Panc1 (cell line): ENCODE measurements at regions not wholly inside any gene's neighbourhood (a gene's known extent, or its start where the extent isn't known, plus 50 kb on each side); places are given as distances from the start of the nearest gene placed in this dataset.

Experiments used
- ATAC-seq: fragments of 200-7000 bp; cut with Tn5 transposase; 2 replicates; pipeline ENCODE4 v1.9.1; 2020; ENCODE audit warnings: mild to moderate bottlenecking, moderate library complexity
- BruUV-seq: library from RNA; stranded (reverse); fragments of 400-500 nt; replicated peaks from 2 replicates; lab custom pipeline; 2021; lab: Mats Ljungman, UMichigan
- CTCF ChIA-PET: fragments of 300-600 bp; sonication (Branson Sonifier 250); formaldehyde crosslinking; loops from one replicate; lab custom pipeline; 2022; ENCODE audit warnings: antibody characterized with exemption; lab: Charles Lee
- POLR2A ChIA-PET: fragments of 300-600 bp; sonication (Branson Sonifier 250); formaldehyde crosslinking; loops from one replicate; lab custom pipeline; 2022; ENCODE audit warnings: antibody characterized with exemption; lab: Charles Lee
- DNase-seq: peaks from one replicate; pipeline ENCODE4 v3.0.0-alpha.2; 2010; ENCODE audit warnings: low read depth, low spot score
- H3K27ac ChIP-seq: 2 replicates; pipeline ENCODE4 v1.5.1; 2011; ENCODE audit warnings: mild to moderate bottlenecking, low read length, inconsistent platforms
- H3K27me3 ChIP-seq: fragments of 200-500 bp; sonication (Bioruptor generic); 2 replicates; pipeline ENCODE4 v1.6.0; 2014; ENCODE audit warnings: low read length, inconsistent platforms; ENCODE audit not compliant: control insufficient read depth, insufficient read depth
- H3K36me3 ChIP-seq: fragments of 200-500 bp; sonication (Bioruptor generic); 2 replicates; pipeline ENCODE4 v1.5.1; 2014; ENCODE audit warnings: inconsistent platforms, mild to moderate bottlenecking, low read length, moderate library complexity; ENCODE audit not compliant: control insufficient read depth, insufficient read depth
- H3K4me1 ChIP-seq: 2 replicates; pipeline ENCODE4 v1.5.1; 2011; ENCODE audit warnings: inconsistent platforms, mild to moderate bottlenecking, low read length, moderate library complexity; ENCODE audit not compliant: control insufficient read depth, insufficient read depth
- H3K4me3 ChIP-seq, 2 experiments: 2 replicates each; pipeline ENCODE4 v1.5.1; 2011 to 2012; ENCODE audit warnings: low read depth in 2 of 2, low read length in 2 of 2, mild to moderate bottlenecking in 2 of 2, inconsistent platforms in 1 of 2, moderate library complexity in 1 of 2
- H3K9me3 ChIP-seq: fragments of 200-500 bp; sonication (Bioruptor generic); 2 replicates; pipeline ENCODE4 v1.5.1; 2014; ENCODE audit warnings: low read depth, mild to moderate bottlenecking, inconsistent platforms, low read length, moderate library complexity; ENCODE audit not compliant: control insufficient read depth, insufficient read depth
- POLR2AphosphoS5 ChIP-seq: IDR thresholded peaks from 2 replicates; pipeline ENCODE4 v1.6.1; 2012; ENCODE audit warnings: mild to moderate bottlenecking, low read depth, low read length, moderate library complexity
- SIN3A ChIP-seq: IDR thresholded peaks from 2 replicates; pipeline ENCODE4 v1.6.1; 2012; ENCODE audit warnings: low read depth, mild to moderate bottlenecking, low read length, moderate library complexity, borderline replicate concordance; ENCODE audit not compliant: insufficient read depth
- TCF7L2 ChIP-seq: IDR thresholded peaks from 2 replicates; pipeline ENCODE4 v1.6.1; 2011; ENCODE audit warnings: mild to moderate bottlenecking, low read depth, low read length, inconsistent platforms
- in situ Hi-C: cut with HindIII; loops from 2 replicates; pipeline ENCODE4 v1.10.0; 2016; ENCODE audit warnings: low sequenced_read_pairs, low pct_unique_long_range_greater_than_20kb
- intact Hi-C: fragments of 100-400 bp; cut with micrococcal nuclease; formaldehyde crosslinking; loops from one replicate; pipeline ENCODE4 v1.10.0; 2022; ENCODE audit not compliant: unreplicated experiment
- TF ChIP-seq, protein P1 (sequence below), 2 experiments: IDR thresholded peaks; 2 replicates each; pipeline ENCODE4 v1.6.1; 2011 to 2012; ENCODE audit warnings: low read depth in 2 of 2, control low read depth in 1 of 2, low read length in 1 of 2, mild to moderate bottlenecking in 1 of 2, moderate library complexity in 1 of 2; ENCODE audit not compliant: insufficient read depth in 1 of 2
- TF ChIP-seq, protein P2 (sequence below): fragments of 450-650 bp; IDR thresholded peaks from 2 replicates; pipeline ENCODE4 v1.5.1; 2017; ENCODE audit warnings: mild to moderate bottlenecking

DNA sequence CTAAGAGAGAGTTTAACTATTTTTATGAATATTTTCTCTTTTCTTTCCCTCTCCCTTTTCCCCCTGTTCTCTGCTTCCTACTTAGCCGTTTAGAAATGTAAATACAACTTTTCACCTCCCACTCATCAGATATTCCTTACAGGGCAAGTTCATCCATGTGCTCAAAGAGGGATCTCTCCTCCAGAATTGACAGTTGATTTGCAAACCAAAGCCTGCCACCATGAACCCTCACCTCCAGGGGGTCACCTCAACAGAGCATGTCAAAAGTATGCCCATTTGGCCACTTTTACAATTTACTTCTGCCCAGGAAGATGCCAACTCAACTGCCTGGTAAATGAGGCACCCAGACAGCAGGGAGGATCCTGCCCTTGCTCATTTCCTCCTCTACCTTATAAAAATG is 149.2 kb upstream of the GYPC start:
- DNase-seq (no peak), ATAC-seq (no peak)
- BruUV-seq, result no TSS peak
- H3K4me3 ChIP-seq, result no peak overlapping the region
- TF ChIP-seq POLR2AphosphoS5 (no peak), SIN3A (no peak), TCF7L2 (no peak)
- POLR2A ChIA-PET, result no interaction called here
- intact Hi-C loops, result no loop called here
- H3K36me3 ChIP-seq, result no peaks in the 10 kb centered on the region
- H3K4me1 ChIP-seq, result no peaks in the 10 kb centered on the region
- H3K9me3 ChIP-seq, result no peaks in the 10 kb centered on the region
- in situ Hi-C loops, result no loop called here
- no peak overlapping the region for H3K27ac ChIP-seq
- CTCF ChIA-PET, result no interaction called here
- no peaks in the 10 kb centered on the region for H3K27me3 ChIP-seq

DNA sequence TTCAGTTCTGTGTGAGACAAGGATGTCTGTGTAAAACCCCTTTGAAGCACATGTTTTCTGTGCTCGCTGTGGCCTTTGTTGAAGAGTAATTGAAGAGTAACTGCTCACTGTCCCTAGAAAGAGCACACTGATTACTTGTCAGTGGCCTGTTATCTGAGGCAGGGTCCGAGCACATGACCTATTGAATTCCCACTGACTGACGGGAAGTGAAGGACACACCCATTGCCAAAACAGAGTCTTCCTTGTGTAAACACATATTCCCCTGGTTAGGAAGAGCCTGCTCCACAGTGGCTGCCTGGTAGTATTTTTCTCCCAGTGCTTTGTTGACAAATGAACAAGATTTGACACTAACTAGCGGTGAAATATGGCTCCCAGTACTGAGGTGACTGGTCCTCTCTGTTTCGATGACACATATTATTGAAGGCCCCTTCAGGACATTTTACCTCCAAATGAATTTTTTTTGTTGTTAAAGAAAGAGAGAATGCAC is 148.5 kb upstream of the GYPC start:
- Histone ChIP-seq H3K9me3 (no peaks in the 10 kb centered on the region), H3K4me1 (no peaks in the 10 kb centered on the region), H3K27ac (no peak overlapping the region), H3K36me3 (no peaks in the 10 kb centered on the region), H3K4me3 (no peak overlapping the region), H3K27me3 (no peaks in the 10 kb centered on the region)
- ChIA-PET POLR2A (no interaction called here), CTCF (no interaction called here)
- intact Hi-C loops, result no loop called here
- ATAC-seq (no peak), DNase-seq (no peak)
- no TSS peak for BruUV-seq
- TF ChIP-seq POLR2AphosphoS5 (no peak), TCF7L2 (no peak), SIN3A (no peak)
- TF ChIP-seq, protein P1, sequence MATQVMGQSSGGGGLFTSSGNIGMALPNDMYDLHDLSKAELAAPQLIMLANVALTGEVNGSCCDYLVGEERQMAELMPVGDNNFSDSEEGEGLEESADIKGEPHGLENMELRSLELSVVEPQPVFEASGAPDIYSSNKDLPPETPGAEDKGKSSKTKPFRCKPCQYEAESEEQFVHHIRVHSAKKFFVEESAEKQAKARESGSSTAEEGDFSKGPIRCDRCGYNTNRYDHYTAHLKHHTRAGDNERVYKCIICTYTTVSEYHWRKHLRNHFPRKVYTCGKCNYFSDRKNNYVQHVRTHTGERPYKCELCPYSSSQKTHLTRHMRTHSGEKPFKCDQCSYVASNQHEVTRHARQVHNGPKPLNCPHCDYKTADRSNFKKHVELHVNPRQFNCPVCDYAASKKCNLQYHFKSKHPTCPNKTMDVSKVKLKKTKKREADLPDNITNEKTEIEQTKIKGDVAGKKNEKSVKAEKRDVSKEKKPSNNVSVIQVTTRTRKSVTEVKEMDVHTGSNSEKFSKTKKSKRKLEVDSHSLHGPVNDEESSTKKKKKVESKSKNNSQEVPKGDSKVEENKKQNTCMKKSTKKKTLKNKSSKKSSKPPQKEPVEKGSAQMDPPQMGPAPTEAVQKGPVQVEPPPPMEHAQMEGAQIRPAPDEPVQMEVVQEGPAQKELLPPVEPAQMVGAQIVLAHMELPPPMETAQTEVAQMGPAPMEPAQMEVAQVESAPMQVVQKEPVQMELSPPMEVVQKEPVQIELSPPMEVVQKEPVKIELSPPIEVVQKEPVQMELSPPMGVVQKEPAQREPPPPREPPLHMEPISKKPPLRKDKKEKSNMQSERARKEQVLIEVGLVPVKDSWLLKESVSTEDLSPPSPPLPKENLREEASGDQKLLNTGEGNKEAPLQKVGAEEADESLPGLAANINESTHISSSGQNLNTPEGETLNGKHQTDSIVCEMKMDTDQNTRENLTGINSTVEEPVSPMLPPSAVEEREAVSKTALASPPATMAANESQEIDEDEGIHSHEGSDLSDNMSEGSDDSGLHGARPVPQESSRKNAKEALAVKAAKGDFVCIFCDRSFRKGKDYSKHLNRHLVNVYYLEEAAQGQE (IDR thresholded peaks at IDR 0.05; ENCODE audit: insufficient read depth in 1 of 2, low read depth in 2 of 2, low read length in 1 of 2), result no peak
- TF ChIP-seq, protein P2, sequence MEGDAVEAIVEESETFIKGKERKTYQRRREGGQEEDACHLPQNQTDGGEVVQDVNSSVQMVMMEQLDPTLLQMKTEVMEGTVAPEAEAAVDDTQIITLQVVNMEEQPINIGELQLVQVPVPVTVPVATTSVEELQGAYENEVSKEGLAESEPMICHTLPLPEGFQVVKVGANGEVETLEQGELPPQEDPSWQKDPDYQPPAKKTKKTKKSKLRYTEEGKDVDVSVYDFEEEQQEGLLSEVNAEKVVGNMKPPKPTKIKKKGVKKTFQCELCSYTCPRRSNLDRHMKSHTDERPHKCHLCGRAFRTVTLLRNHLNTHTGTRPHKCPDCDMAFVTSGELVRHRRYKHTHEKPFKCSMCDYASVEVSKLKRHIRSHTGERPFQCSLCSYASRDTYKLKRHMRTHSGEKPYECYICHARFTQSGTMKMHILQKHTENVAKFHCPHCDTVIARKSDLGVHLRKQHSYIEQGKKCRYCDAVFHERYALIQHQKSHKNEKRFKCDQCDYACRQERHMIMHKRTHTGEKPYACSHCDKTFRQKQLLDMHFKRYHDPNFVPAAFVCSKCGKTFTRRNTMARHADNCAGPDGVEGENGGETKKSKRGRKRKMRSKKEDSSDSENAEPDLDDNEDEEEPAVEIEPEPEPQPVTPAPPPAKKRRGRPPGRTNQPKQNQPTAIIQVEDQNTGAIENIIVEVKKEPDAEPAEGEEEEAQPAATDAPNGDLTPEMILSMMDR, result no peak
- in situ Hi-C loops, result no loop called here

DNA sequence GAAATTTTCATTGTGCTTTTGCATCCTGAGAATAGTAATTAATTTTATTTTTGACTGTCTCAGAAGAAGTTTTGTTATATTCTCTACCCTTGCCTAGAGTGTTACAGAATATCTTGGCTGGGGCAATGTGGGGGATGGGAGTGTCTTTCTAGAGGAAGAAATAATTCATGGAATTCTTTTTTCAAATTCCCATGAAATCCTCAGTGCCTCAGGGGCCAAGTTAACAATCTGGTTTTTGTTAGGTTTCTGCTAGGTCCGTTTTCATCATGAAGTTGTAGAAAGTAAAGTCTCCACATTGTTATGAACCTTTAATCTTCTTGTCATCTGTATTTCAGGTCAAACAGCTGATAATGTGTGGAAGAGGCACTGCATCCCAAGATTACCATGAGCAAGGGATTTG is 145.6 kb upstream of the GYPC start:
- no peak overlapping the region for H3K4me3 ChIP-seq
- no peaks in the 10 kb centered on the region for H3K9me3 ChIP-seq
- TF ChIP-seq POLR2AphosphoS5 (no peak), TCF7L2 (no peak), SIN3A (no peak)
- TF ChIP-seq, protein P2, result no peak
- TF ChIP-seq, protein P1 (IDR thresholded peaks at IDR 0.05; ENCODE audit: insufficient read depth in 1 of 2, low read depth in 2 of 2, low read length in 1 of 2), result no peak
- H3K36me3 ChIP-seq, result no peaks in the 10 kb centered on the region
- ChIA-PET CTCF (no interaction called here), POLR2A (no interaction called here)
- intact Hi-C loops, result no loop called here
- no peak for DNase-seq
- no peaks in the 10 kb centered on the region for H3K4me1 ChIP-seq
- BruUV-seq, result no TSS peak
- in situ Hi-C loops, result no loop called here
- no peak overlapping the region for H3K27ac ChIP-seq
- ATAC-seq, result no peak
- no peaks in the 10 kb centered on the region for H3K27me3 ChIP-seq
